ENCODE measurements at regions not wholly inside any gene's neighbourhood (a gene's known extent, or its start where the extent isn't known, plus 50 kb on each side); places are given as distances from the start of the nearest gene placed in this dataset.

GRCh38 chr1:65703853-65704252 is 88.8 kb upstream of the PDE4B start:
- H3K9me3 Mint-ChIP-seq, result no peaks in the 10 kb centered on the region
- no peak for ATAC-seq
- no peak for DNase-seq
- peaks cover 24% of the 10 kb centered on the region for H3K27me3 Mint-ChIP-seq
- intact Hi-C loops (cut with micrococcal nuclease), result no loop called here
- POLR2A ChIA-PET, result interaction anchor here (0.6 kb wide), 1 partner anchor 502 kb away, joined by 3 read pairs; no protein-coding TSS in a partner anchor
- TF ChIP-seq CTCF (IDR thresholded peaks at IDR 0.05), result no peak
- H3K36me3 Mint-ChIP-seq (ENCODE audit: low read depth), result no peaks in the 10 kb centered on the region
- no peak overlapping the region for H3K4me3 Mint-ChIP-seq
- no peaks in the 10 kb centered on the region for H3K4me1 Mint-ChIP-seq (ENCODE audit: low read depth)
- CTCF ChIA-PET, result interaction anchor here (0.6 to 2.7 kb wide), 5 partner anchors 16 to 538 kb away, joined by 3 to 11 read pairs (median 7); no protein-coding TSS in a partner anchor
- H3K27ac Mint-ChIP-seq, result no peak overlapping the region

- Mint-ChIP-seq H3K9me3 (no peaks in the 10 kb centered on the region), H3K4me1 (ENCODE audit: low read depth) (no peaks in the 10 kb centered on the region), H3K27ac (no peak overlapping the region), H3K36me3 (ENCODE audit: low read depth) (no peaks in the 10 kb centered on the region), H3K4me3 (no peak overlapping the region), H3K27me3 (peaks cover 24% of the 10 kb centered on the region)
- DNase-seq, result no peak
- no peak for ATAC-seq
- no peak for TF ChIP-seq CTCF (IDR thresholded peaks at IDR 0.05)
- POLR2A ChIA-PET, result no interaction called here
- CTCF ChIA-PET, result interaction anchor here (1.1 to 2.7 kb wide), 4 partner anchors 14 to 538 kb away, joined by 3 to 11 read pairs (median 7); no protein-coding TSS in a partner anchor
- intact Hi-C loops (cut with micrococcal nuclease), result no loop called here
Measured at GRCh38 chr1:65704318-65704717, 88.4 kb upstream of the PDE4B start.

- DNase-seq, result peak; percentile 34
- Mint-ChIP-seq H3K27me3 (peaks cover 9% of the 10 kb centered on the region), H3K36me3 (ENCODE audit: low read depth) (no peaks in the 10 kb centered on the region), H3K4me3 (no peak overlapping the region), H3K9me3 (no peaks in the 10 kb centered on the region), H3K27ac (no peak overlapping the region), H3K4me1 (ENCODE audit: low read depth) (no peaks in the 10 kb centered on the region)
- ChIA-PET CTCF (interaction anchor here (1.3 to 3.1 kb wide), 2 partner anchors 10 to 525 kb away, joined by 3 to 13 read pairs; no protein-coding TSS in a partner anchor), POLR2A (no interaction called here)
- TF ChIP-seq CTCF (IDR thresholded peaks at IDR 0.05), result no peak
- intact Hi-C loops (cut with micrococcal nuclease), result no loop called here
- no peak for ATAC-seq
Measured at GRCh38 chr1:65717815-65718454, 74.8 kb upstream of the PDE4B start.

- no peak for DNase-seq
- TF ChIP-seq CTCF (IDR thresholded peaks at IDR 0.05), result no peak
- ChIA-PET POLR2A (no interaction called here), CTCF (interaction anchor here (3.1 kb wide), 1 partner anchor 523 kb away, joined by 13 read pairs; no protein-coding TSS in a partner anchor)
- Mint-ChIP-seq H3K36me3 (ENCODE audit: low read depth) (no peaks in the 10 kb centered on the region), H3K27ac (no peak overlapping the region), H3K9me3 (no peaks in the 10 kb centered on the region), H3K4me1 (ENCODE audit: low read depth) (no peaks in the 10 kb centered on the region), H3K4me3 (no peak overlapping the region), H3K27me3 (peaks cover 11% of the 10 kb centered on the region)
- intact Hi-C loops (cut with micrococcal nuclease), result no loop called here
- no peak for ATAC-seq
Measured at GRCh38 chr1:65719391-65719790, 73.3 kb upstream of the PDE4B start.

- Mint-ChIP-seq H3K9me3 (no peaks in the 10 kb centered on the region), H3K4me3 (no peak overlapping the region), H3K27ac (no peak overlapping the region), H3K36me3 (ENCODE audit: low read depth) (no peaks in the 10 kb centered on the region), H3K27me3 (peaks cover 13% of the 10 kb centered on the region), H3K4me1 (ENCODE audit: low read depth) (no peaks in the 10 kb centered on the region)
- TF ChIP-seq CTCF (IDR thresholded peaks at IDR 0.05), result no peak
- ChIA-PET POLR2A (no interaction called here), CTCF (no interaction called here)
- DNase-seq (no peak), ATAC-seq (no peak)
- intact Hi-C loops (cut with micrococcal nuclease), result no loop called here
Measured at GRCh38 chr1:65722461-65722860, 70.2 kb upstream of the PDE4B start.
